NCI-H460 (cell line): ENCODE measurements at regions not wholly inside any gene's neighbourhood (a gene's known extent, or its start where the extent isn't known, plus 50 kb on each side); places are given as distances from the start of the nearest gene placed in this dataset.
"Not testable (repeated sequence)": the region's sequence is repeated elsewhere in the genome, so short reads cannot be mapped to it uniquely, and the experiment has no call there.

Experiments
- DNase-seq: peaks from one replicate; pipeline ENCODE4 v3.0.0-alpha.2; 2016; ENCODE audit warnings: low read depth; ENCODE audit errors: extremely low read depth

DNA sequence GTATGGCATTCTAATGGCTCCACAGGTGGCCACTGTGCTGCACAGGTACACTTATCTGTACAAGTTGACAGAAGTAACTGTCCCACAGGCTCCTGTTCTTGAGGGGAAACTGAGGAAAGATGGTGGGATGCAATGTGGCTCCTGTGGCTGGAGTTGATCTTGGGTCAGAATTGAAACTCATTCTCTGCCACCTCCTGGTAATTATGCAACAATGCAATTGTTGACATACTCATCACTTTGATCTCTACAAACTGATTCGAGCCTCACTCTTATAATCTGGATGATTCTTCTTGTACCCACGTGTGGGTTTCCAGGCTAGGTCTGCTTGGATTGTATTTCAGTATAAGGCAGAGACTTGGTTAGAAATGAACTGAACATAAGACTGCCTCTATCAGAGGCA is 148.8 kb downstream of the CCNG2 start:
- no peak for DNase-seq

DNA sequence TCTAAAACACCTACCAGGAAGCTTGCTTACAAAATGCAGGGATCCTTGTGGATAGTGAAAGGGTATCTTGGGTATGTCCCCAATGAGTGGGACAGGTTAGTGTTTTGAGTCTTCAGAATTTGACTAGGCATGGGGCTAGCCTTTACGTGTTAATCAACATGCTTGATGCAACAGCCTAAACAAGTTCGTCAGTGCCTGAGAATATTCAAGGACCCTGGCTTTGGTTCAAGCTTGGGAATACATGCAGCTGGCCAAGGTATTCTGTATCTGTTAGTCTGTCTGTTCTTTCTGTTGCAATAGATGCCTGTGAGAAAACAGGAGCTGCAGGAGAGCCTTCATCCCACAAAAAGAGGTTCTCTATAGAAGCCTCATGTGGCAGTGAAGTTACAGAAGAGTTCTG is 149.5 kb downstream of the CCNG2 start:
- no peak for DNase-seq

DNA sequence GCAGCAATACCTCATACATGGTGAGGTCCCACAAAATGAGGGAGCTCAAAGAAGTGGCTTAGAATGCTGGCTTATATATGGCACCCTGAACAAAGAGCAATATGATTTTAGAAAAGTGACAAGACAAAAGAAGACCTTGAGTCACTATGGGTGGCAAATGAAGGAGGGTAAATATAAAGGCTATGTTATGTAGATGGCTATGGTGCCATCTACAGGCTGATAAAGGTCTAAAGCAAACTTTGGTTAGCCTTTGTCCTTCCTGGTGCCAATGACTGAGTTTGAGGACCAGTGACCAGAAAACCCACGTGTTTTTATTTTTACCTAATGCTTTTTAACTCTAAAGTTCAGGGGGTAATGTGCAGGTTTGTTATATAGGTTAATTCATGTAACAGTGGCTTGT is 151.8 kb downstream of the CCNG2 start:
- DNase-seq: peak; percentile 31

DNA sequence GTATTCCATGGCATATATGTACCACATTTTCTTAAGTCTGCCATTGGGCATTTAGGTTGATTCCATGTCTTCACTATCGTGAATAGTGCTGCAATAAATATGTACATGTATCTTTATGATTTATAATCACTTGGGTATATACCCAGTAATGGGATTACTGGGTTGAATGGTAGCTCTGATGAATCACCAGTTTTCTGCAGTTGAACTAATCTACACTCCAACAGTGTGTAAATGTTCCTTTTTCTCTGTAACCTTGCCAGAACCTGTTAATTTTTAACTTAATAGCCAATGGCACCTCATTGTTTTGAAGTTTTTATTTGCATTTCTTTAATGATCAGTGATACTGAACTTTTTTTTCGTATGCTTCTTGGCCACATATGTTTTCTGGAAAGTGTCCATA is 152.5 kb downstream of the CCNG2 start:
- no peak for DNase-seq

DNA sequence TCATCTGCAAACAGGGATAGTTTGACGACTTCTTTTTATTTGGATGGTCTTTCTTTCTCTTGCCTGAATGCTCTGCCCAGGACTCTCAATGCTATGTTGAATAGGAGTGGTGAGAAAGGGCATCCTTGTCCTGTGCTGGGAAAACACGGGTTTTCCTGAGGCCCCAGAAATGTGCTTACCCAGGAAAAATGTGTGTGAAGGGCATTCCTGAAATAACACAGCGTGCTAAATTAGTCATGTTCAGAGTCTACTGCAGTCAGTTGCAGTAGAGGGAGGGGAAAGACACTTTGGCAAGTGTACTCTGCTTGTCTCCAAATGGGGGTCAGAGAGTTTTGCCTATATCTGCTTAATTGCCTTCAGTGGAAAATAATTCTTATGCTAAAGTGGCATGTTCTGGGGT is 153.9 kb downstream of the CCNG2 start:
- DNase-seq: no peak

DNA sequence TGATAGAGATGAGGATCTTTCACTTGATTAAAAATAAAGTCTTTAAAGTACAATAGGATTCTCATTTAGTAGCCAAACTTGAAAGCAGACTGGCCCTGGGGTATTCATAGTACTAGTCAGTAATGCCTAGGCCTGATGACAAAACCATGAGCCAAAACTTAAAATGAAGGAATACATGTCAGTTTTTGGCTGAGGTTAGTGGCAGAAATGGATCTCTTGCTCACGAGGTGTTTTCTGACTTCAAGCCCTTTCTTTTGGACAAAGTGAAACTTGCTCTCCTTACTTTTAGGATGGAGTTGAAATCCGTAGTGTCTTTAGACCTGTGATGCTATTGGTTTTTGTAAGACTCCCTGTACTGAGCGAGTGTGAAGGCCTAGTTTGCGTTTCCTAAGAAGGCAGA is 157.7 kb downstream of the CCNG2 start:
- no peak for DNase-seq

DNA sequence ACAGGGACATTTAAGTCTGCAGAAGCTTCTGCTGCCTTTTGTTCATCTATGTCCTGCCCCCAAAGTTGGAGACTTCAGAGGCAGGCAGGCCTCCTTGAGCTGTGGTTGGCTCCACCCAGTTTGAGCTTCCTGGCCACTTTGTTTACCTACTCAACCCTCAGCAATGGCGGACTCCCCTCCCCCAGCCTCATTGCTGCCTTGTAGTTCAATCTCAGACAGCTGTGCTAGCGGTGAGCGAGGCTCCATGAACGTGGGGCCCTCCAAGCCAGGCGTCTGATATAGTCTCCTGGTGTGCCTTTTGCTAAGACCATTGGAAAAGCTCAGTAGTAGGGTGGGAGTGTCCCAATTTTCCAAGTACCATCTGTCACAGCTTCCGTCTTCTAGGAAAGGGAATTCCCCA is 170.1 kb downstream of the CCNG2 start:
- no peak for DNase-seq

DNA sequence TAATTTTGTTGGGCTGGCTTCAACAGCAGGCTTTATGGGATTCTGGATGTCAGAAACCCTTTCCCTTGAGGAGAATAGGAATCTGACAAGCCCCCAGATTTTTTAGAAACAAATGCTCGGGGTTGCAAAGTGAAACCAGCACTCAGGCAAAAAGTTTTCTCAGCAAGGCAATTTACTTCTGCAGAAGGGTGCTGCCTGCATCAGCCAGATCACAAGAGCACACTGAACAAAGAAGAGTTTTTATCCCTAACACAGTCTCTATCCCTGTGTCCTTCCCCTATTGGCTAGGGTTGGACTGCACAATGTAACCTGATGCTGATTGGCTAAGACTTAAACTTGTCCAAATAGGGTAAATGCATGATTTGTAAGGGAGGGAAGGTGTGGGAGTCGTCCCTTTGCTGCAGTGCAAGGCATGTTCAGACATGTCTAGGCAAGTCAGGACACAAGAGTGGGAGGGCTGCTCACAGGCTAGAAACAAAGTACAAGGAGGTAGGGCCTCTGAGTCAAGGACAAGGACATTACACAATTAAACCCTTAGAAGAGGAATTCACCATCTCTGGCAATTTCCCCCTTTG is 175.8 kb downstream of the CCNG2 start:
- no peak for DNase-seq

DNA sequence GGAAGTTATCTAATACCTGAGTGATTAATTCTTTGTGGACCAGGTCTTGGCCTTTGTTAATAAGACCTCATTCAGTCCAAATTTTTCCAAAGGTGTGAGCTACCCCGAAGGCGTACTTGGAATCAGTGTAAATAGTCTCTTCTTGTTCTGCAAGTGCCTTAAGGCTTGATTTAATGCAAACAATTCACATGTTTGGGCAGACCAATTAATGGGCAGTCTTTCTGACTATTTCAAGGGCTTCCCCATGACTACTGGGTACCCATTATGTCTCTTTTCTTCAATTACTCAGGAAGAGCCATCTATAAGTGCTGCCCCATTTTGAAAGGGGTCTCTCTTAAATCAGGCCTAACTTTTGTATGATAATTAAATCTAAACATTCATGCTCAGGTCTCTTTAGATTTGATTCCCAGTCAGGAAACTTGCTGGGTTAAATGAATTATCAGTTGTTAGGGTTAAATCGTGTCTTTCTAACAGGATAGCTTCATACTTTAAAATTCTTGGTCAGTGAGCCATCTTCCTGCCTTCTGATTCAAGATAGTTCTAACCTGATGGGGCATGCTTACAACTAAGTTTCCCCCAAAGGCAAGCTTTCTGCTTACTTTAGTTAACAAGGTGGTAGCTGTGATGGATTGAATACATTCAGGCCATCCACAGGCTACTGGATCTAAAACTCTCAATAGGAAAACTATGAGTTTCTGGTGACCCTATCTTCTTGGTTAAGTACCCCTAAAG is 179.6 kb downstream of the CCNG2 start:
- DNase-seq: no peak

DNA sequence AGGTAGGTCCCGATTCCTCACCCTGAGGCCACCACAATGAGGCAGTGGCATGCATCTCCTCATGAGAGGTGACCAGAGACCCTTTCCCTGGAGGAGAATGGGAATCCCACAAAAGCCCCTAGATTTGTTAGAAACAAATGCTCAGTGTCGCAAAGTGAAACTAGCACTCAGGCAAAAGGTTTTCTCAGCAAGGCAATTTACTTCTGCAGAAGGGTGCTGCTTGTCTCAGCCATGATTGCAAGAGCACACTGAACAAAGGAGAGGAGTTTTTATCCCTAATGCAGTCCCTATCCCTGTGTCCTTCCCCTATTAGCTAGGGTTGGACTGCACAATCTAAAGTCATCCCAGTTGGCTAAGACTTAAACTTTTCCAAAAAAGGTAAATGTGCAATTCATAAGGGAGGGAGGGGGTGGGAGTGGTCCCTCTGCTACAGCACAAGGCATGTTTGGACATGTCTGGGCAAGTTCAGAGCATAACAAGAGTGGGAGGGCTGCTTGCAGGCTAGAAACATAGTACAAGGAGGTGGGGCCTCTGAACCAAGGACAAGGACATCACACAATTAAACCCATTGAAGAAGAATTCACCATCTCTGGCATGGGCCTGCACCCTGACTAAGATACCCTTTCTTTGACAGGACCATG is 185.3 kb downstream of the CCNG2 start:
- DNase-seq: no peak

DNA sequence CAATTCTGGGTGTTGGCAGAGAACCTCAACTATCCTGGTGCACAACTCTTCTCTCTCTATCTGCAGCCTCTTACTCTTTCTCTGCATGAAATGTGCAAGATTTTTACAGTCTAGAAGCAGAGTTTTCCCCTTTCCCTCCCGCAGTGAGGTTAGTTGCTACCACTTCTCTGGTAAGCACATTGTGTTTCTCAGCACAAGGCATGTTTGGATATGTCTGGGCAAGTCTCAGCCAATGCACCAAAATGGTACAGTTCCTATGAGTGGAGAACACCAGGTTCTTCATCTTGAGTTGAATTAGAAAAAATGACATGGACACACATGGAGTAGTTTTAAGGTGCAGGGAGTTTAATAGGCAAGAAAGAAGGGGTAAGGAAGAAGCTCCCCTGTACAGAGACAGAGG is 187.0 kb downstream of the CCNG2 start:
- no peak for DNase-seq

DNA sequence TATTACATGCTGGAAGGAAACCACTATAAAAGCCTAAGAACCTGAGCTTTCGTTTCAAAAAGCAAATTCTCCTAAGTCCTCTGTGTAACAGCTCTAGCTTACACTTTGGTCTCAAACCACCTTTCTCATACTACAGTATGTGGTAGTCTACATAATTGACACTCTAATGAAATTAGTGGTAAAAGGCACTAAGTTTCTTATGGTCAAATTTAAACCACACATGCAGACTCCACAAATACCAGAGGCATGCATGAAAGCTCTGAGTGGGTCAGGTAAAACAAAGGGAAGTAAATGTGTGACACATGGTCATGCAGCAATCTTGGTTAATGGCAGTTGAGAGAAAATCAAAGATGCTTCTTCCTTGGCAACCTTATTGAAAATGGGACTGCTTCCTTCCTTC is 187.8 kb downstream of the CCNG2 start:
- DNase-seq: no peak

DNA sequence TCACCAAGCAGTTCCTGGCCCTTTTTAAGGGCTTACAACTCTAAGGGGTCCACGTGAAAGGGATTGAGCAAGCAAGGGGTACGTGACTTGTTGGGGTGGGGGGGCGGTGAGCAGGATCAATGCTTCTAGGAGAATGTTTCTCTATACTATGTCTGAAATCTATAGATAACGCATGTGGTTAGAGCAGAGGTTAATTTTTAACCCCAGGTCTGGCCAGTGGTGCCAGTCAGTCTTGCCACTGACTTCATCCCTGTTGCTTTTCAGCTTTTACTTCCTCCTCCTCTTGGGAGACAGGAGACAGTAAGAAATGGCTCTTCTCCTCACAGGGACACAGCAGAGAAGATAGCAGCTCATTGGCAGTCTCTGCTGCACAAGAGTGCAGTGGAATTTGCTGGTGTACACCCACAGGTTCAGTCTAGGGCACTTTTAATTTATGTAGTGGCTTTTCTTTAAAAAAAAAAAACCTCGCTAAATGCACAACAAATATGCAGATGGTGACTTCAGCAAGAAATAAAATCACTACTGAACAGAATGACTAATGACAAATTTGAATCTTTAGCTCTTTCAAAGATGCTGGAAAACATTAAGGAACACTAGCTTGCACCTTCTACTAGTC is 190.5 kb downstream of the CCNG2 start:
- DNase-seq: no peak

DNA sequence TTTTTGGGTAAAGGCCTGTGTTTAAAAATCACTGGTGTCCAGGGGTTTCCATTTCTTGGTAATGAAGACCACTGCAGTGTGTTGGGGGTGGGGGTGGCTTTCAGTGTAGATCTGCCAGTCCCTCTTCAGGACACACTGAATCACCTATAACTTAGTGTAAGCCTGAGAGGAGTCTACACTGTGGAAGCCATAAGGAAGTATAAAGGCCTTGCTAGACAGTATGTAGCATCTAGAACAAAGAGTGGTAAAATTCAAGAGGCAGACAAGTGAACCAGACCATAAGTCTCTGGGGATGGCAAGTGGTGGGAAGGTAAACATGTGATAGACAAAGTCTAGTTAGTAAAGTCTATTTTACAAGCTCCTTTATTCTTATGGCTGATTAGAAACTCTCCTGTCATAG is 191.8 kb downstream of the CCNG2 start:
- DNase-seq: no peak

DNA sequence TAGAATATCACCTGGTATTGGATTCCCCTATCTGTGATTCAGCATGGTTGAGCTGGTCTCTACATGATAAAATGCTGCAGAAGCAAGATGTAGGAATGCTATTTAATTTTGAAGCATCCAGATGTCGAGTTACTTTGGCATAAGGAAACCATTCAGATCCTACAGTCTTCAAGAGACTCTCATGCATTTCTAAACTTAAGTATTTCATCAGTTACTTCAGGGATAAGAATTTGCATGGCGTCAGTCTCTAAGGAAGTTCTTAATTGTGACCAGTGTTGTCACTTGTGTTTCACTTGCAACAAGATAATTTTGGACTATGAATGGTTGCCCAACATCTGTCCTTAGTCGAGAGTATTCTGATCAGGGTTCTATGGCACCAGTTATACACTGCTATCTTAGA is 192.4 kb downstream of the CCNG2 start:
- no peak for DNase-seq

DNA sequence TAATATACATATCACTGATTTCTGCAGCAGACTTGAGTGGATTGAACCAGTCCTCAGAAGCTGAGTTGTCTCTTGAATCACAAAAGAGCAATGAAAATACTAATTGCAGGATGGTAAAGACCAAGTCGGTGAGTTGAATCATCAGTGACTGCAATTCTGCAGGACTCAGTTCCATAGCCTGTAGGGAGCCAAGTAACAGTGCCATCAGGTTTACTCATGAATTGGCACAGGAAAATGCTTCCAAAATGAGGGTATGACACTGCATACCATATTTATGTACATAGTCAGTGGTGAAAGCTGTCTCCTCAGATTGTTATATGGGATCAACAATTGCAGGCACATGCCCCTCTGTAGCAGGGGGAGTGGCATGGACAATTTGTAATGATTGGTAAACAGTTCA is 192.8 kb downstream of the CCNG2 start:
- DNase-seq: no peak

DNA sequence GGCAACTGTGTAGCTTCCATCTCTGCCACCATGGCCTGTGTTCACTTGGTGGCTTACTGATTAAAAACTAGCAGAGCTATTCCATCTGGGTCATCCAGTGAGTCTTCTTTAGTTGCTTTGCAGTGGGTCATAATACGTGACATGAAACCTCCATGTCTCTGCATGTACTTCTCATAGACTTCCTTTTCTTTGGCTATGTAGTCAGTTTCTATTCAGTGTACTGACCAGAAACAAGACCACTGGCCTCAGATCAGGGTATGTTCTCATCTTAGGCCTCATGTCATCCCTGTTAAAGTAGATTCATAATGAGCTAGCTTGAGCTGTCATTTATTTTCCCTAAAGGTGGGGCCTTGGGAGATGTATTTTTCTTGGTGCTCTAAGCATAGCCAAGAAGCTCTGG is 195.2 kb downstream of the CCNG2 start:
- DNase-seq: no peak

DNA sequence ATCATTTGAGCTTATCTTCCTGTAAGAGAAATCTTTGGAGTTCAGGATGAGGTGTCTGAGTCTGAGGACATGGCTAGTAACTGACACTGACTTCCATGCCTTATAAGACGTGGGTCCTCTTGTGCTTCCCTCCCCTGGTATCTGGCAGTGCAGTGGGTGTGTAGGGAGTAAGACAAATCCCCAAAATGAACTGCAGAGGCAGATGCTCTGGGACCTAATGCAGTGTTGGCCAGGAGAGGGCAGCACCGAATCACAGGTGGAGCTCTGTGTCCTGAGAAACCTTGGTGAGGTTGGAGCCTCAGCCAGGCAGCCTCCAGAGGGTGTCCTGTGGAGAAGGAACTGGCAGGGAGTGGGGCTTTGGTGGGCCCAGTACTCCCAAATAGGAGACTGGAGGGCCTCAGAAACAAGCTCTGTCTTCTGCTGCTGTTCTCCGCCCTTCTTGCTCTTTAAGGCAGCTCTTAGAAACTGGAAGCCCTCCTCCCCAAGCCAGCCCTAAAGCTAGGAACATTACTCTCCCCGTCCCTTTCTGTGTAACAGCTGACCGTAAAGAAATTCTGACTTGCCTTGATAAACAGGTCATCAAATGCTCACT is 196.8 kb downstream of the CCNG2 start:
- not testable (repeated sequence) for DNase-seq

DNA sequence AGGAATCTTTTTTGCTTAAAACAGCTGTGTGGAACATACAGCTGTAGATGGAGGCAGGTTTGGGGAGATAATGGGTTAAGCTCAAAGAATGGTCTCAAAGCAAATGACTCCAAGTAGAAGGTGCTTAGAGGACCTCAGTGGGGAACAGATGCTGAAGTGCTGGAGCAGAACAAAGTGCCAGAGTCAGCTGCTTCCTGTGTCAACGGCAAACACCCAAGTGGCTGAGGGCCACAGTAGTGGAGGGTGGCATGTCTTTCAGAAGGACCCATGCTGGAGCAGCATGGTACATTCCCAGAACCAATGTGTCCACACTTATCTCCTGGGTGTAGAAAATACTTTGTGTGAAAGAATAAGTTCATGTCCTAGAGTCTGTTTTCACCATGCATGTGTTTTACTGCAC is 197.5 kb downstream of the CCNG2 start:
- no peak for DNase-seq

DNA sequence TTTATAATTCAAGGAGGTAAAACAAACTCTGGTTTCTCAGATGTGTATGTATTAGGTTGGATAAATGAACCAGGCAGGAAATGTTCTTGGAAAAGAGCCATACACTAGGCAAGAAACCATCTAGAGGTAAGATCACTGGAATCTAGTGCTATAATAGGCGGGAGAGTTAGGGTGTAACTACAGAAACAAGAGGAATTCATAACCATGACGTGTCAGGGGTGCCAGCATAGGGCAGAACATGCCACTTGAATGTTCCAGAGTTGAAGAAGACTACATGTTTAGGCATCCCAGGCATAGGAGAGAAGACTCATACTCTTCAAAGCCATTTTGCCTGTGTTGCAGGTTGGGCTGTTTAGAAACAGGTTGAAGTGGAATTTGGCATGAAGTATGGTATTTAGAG is 198.7 kb downstream of the CCNG2 start:
- no peak for DNase-seq

DNA sequence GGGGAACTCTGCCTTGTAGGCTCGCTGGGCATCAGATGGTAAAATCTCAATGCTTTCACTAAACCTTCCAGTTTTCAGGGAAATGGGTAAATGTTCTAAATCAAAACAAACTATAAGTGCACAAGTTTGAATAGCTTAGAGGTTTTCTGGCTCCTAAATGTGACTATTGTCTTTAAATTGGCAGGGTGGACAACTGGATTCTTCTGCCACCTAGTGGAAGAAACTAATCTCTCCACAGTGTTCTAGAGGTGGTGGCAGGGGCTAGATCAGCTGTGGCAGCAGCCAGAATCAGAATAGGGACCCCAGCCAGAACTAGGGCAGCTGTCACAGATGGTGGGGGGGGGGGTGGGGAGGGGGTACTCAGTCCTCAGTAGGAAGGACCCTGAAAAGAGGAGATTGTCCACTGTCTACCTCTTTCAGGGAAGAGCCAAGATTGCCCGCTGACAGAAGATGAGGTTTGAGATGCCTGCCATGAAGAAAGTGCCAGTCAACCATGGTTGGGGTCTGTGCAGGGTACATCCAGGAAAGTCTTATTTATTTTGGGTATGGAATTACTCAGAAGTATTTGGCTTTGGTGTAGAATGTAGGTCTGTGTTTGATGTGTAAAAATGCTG is 201.4 kb downstream of the CCNG2 start:
- DNase-seq: peak; percentile 22
